Endothelial cell of umbilical vein (primary cell): ENCODE measurements at regions not wholly inside any gene's neighbourhood (a gene's known extent, or its start where the extent isn't known, plus 50 kb on each side); places are given as distances from the start of the nearest gene placed in this dataset.

Source experiments
- BruUV-seq: library from RNA; stranded (reverse); fragments of 400-500 nt; replicated peaks from 2 replicates; lab custom pipeline; 2021; lab: Mats Ljungman, UMichigan
- CTCF ChIA-PET: fragments of 300-600, 350-600 bp; sonication (Branson Sonifier 250); formaldehyde crosslinking; loops from one replicate; lab custom pipeline; 2021; ENCODE audit warnings: antibody characterized with exemption, inconsistent platforms; lab: Charles Lee
- POLR2A ChIA-PET: fragments of 300-600, 350-600 bp; sonication (Branson Sonifier 250); formaldehyde crosslinking; loops from one replicate; lab custom pipeline; 2021; ENCODE audit warnings: antibody characterized with exemption, inconsistent platforms; lab: Charles Lee
- DNase-seq: peaks from one replicate; pipeline ENCODE4 v3.0.0-alpha.2; 2011; ENCODE audit warnings: low read depth, low spot score
- FAIRE-seq: peaks from 2 replicates; lab custom pipeline; 2011; peaks lifted over from hg19 to GRCh38; lab: Jason Lieb, UNC
- H2AFZ ChIP-seq: 2 replicates; pipeline ENCODE4 v1.6.0; 2012; ENCODE audit warnings: low read depth, low read length, control low read depth, inconsistent platforms
- H3K27ac ChIP-seq: 2 replicates; pipeline ENCODE4 v1.5.1; 2011; ENCODE audit warnings: low read depth, mild to moderate bottlenecking, control low read depth, low read length, moderate library complexity; ENCODE audit not compliant: insufficient read depth
- H3K27me3 ChIP-seq, 2 experiments: 2 replicates each; pipeline versions ENCODE4 v1.6.0 to v1.6.1; 2011; ENCODE audit warnings: low read length in 2 of 2, mixed read lengths in 1 of 2; ENCODE audit not compliant: control insufficient read depth in 2 of 2, insufficient read depth in 2 of 2
- H3K36me3 ChIP-seq, 2 experiments: 2 replicates in 1 of 2; 3 replicates in 1 of 2; pipeline ENCODE4 v1.5.1; 2011; ENCODE audit warnings: low read length in 2 of 2, mild to moderate bottlenecking in 1 of 2, moderate library complexity in 1 of 2; ENCODE audit not compliant: control insufficient read depth in 2 of 2, insufficient read depth in 2 of 2; ENCODE audit errors: extremely low read depth in 1 of 2
- H3K4me1 ChIP-seq: 3 replicates; pipeline ENCODE4 v1.5.1; 2011; ENCODE audit warnings: mild to moderate bottlenecking, low read length; ENCODE audit not compliant: control insufficient read depth, insufficient read depth; ENCODE audit errors: extremely low read depth
- H3K4me2 ChIP-seq: 2 replicates; pipeline ENCODE4 v1.6.1; 2011; ENCODE audit warnings: low read length, control low read depth, mixed read lengths; ENCODE audit not compliant: insufficient read depth
- H3K4me3 ChIP-seq, 3 experiments: fragments of 200-600 bp in 1 of 3; sonication (generic), shearing (Covaris generic) in 1 of 3; replicated peaks in 1 of 3; 2 replicates each; pipeline ENCODE4 v1.5.1; 2011 to 2016; ENCODE audit warnings: control low read depth in 3 of 3, low read length in 3 of 3, mild to moderate bottlenecking in 2 of 3, inconsistent platforms in 1 of 3, low read depth in 1 of 3, moderate library complexity in 1 of 3; ENCODE audit not compliant: insufficient read depth in 1 of 3
- H3K79me2 ChIP-seq: 2 replicates; pipeline ENCODE4 v1.6.0; 2012; ENCODE audit warnings: low read length, inconsistent platforms; ENCODE audit not compliant: control insufficient read depth, insufficient read depth
- H3K9ac ChIP-seq: replicated peaks from 2 replicates; pipeline ENCODE3; 2011; ENCODE audit warnings: low read length, control low read depth; ENCODE audit not compliant: insufficient read depth; ENCODE audit errors: extremely low read depth
- H3K9me1 ChIP-seq: replicated peaks from 3 replicates; pipeline ENCODE4 v1.6.0; 2011; ENCODE audit warnings: mild to moderate bottlenecking, low read length; ENCODE audit not compliant: control insufficient read depth, insufficient read depth; ENCODE audit errors: extremely low read depth
- H3K9me3 ChIP-seq: replicated peaks from 2 replicates; pipeline ENCODE4 v1.5.1; 2012; ENCODE audit warnings: low read length, inconsistent platforms; ENCODE audit not compliant: control insufficient read depth, insufficient read depth
- H4K20me1 ChIP-seq: replicated peaks from 2 replicates; pipeline ENCODE3; 2011; ENCODE audit warnings: mild to moderate bottlenecking, low read length; ENCODE audit not compliant: control insufficient read depth, insufficient read depth; ENCODE audit errors: extremely low read depth
- CTCF ChIP-seq, 2 donors: IDR thresholded peaks; 1 replicate in 1 of 2; 2 replicates in 1 of 2; pipeline ENCODE4 v1.5.1; 2011; ENCODE audit warnings: low read length in 2 of 2, mild to moderate bottlenecking in 2 of 2, moderate library complexity in 2 of 2, control low read depth in 1 of 2, inconsistent platforms in 1 of 2, low read depth in 1 of 2; ENCODE audit not compliant: insufficient read depth in 1 of 2; ENCODE audit errors: extremely low read depth in 1 of 2
- EZH2 ChIP-seq: IDR thresholded peaks from 2 replicates; pipeline ENCODE4 v1.6.1; 2012; ENCODE audit warnings: borderline replicate concordance, low read depth, mild to moderate bottlenecking, moderate library complexity, low read length, inconsistent platforms; ENCODE audit not compliant: severe bottlenecking
- FOS ChIP-seq: IDR thresholded peaks from 2 replicates; pipeline ENCODE4 v1.6.1; 2011; ENCODE audit warnings: mild to moderate bottlenecking, low read length, moderate library complexity, borderline replicate concordance; ENCODE audit not compliant: insufficient read depth
- GATA2 ChIP-seq: IDR thresholded peaks from 2 replicates; pipeline ENCODE4 v1.7.0; 2011; ENCODE audit warnings: low read depth, mild to moderate bottlenecking, moderate library complexity, mixed read lengths, low read length; ENCODE audit not compliant: insufficient read length, insufficient read depth
- JUN ChIP-seq: IDR thresholded peaks from 2 replicates; pipeline ENCODE4 v1.6.1; 2011; ENCODE audit warnings: borderline replicate concordance, low read depth; ENCODE audit not compliant: insufficient read length, insufficient read depth
- MAX ChIP-seq: IDR thresholded peaks from 2 replicates; pipeline ENCODE4 v1.6.1; 2011; ENCODE audit not compliant: insufficient read depth, insufficient read length
- MYC ChIP-seq: IDR thresholded peaks from one replicate; pipeline ENCODE4 v1.6.1; 2011; ENCODE audit warnings: mild to moderate bottlenecking, low read depth, low read length
- POLR2A ChIP-seq: IDR thresholded peaks from 2 replicates; pipeline ENCODE4 v1.6.1; 2012; ENCODE audit warnings: low read depth, mild to moderate bottlenecking, control low read depth, low read length
- POLR2AphosphoS5 ChIP-seq: IDR thresholded peaks from 2 replicates; pipeline ENCODE4 v1.6.1; 2012; ENCODE audit warnings: low read depth, mild to moderate bottlenecking, control low read depth, low read length, moderate library complexity; ENCODE audit not compliant: insufficient read depth
- dilution Hi-C: fragments of 300-500 bp; cut with MboI; formaldehyde crosslinking; loops from one replicate; pipeline ENCODE4 v1.15.0; 2019; ENCODE audit warnings: low sequenced_read_pairs; ENCODE audit not compliant: extremely low pct_ligation_motif_present
- intact Hi-C: fragments of 100-400 bp; cut with micrococcal nuclease; formaldehyde crosslinking; loops from one replicate; pipeline ENCODE4 v1.10.0; 2022

DNA sequence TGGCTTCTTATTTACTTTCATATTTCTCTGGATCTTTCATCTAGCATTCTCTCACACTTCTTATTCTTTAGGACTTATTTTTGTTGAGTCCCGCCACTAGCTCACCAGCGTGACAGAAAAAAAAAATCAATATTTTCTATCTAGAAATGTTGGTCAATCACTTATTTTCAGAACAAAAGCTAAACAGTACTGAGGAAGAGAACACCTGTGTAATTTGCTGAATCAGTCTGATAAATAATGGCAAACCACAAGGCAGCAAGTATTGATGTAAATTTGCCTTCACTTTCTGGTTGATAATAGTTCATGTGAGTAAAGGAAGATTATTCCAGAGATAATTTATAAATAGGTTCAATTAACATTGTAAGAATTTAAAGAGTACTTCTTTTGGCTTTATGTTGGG lies 179.2 kb downstream of the BCHE start:
- no TSS peak for BruUV-seq
- no peak overlapping the region for H2AFZ ChIP-seq
- H3K27ac ChIP-seq: no peak overlapping the region
- CTCF ChIA-PET: no interaction called here
- H3K4me3 ChIP-seq: no peak overlapping the region
- FAIRE-seq (no peak), DNase-seq (no peak)
- dilution Hi-C loops: no loop called here
- intact Hi-C loops: no loop called here
- no peaks in the 10 kb centered on the region for H3K79me2 ChIP-seq
- H4K20me1 ChIP-seq: no peaks in the 10 kb centered on the region
- H3K27me3 ChIP-seq: no peaks in the 10 kb centered on the region
- H3K9me1 ChIP-seq: no peaks in the 10 kb centered on the region
- H3K4me1 ChIP-seq: no peaks in the 10 kb centered on the region
- no peak for TF ChIP-seq MYC
- no peak for TF ChIP-seq MAX
- TF ChIP-seq POLR2AphosphoS5: no peak
- no peak for TF ChIP-seq POLR2A
- no peak for TF ChIP-seq JUN
- TF ChIP-seq GATA2: no peak
- H3K9ac ChIP-seq: no peak overlapping the region
- H3K4me2 ChIP-seq: no peak overlapping the region
- POLR2A ChIA-PET: no interaction called here
- no peaks in the 10 kb centered on the region for H3K36me3 ChIP-seq
- H3K9me3 ChIP-seq: no peaks in the 10 kb centered on the region

DNA sequence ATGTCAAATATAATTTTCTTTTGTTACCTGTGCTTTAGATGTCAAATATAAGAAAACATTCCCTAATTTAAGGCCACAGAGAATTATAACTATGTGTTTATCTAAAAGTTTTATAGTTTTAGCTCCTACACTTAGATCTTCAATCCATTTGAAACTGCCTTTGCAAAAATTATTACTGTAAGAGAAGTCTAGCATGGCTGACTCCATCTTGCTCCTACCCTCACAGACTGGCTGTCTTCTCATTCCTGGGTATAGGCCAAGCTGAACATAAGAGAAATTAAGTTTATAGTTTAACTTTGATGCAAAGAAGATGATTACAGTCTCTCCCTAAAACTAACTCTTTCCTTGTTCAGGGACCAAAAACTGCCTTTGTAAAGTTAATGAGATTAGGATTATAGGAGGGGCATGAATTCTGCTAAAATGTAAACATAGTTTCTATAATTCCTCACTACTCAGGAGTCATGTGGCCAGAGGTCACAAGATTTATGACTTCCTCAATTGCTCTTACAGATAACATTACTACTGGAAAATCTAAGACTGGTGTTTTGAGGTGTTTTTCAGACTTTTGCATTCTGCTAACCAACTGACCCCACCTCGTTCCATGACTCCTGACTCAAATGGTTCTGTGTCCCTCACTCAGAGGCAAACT lies 184.0 kb downstream of the BCHE start:
- dilution Hi-C loops: no loop called here
- CTCF ChIA-PET: no interaction called here
- H3K9me1 ChIP-seq: no peaks in the 10 kb centered on the region
- DNase-seq (no peak), FAIRE-seq (no peak)
- H3K4me2 ChIP-seq: no peak overlapping the region
- no peaks in the 10 kb centered on the region for H3K36me3 ChIP-seq
- no peak overlapping the region for H3K4me3 ChIP-seq
- no peak overlapping the region for H3K9ac ChIP-seq
- no peak overlapping the region for H3K27ac ChIP-seq
- intact Hi-C loops: no loop called here
- no peaks in the 10 kb centered on the region for H4K20me1 ChIP-seq
- no peaks in the 10 kb centered on the region for H3K9me3 ChIP-seq
- no TSS peak for BruUV-seq
- no peaks in the 10 kb centered on the region for H3K79me2 ChIP-seq
- H3K4me1 ChIP-seq: no peaks in the 10 kb centered on the region
- TF ChIP-seq FOS (no peak), MAX (no peak), MYC (no peak), GATA2 (no peak), POLR2AphosphoS5 (no peak), JUN (no peak), POLR2A (no peak), EZH2 (no peak), CTCF (IDR thresholded peaks at IDR 0.05; ENCODE audit: extremely low read depth in 1 of 2, insufficient read depth in 1 of 2, low read depth in 1 of 2, low read length in 2 of 2) (no peak)
- H2AFZ ChIP-seq: no peak overlapping the region
- POLR2A ChIA-PET: no interaction called here
- H3K27me3 ChIP-seq: no peaks in the 10 kb centered on the region
